DOHH2 (cell line): ENCODE measurements at regions not wholly inside any gene's neighbourhood (a gene's known extent, or its start where the extent isn't known, plus 50 kb on each side); places are given as distances from the start of the nearest gene placed in this dataset.

Experiments
- H3F3A ChIP-seq: fragments of 200-600 bp; sonication (generic), shearing (Covaris generic); 2 replicates; pipeline ENCODE4 v1.6.0; 2016; ENCODE audit warnings: antibody characterized with exemption, mild to moderate bottlenecking; ENCODE audit not compliant: control insufficient read depth, insufficient read depth
- H3K27ac ChIP-seq: fragments of 200-600 bp; sonication (generic); 2 replicates; pipeline ENCODE4 v1.5.1; 2014; ENCODE audit warnings: low read depth, mild to moderate bottlenecking, low read length, moderate library complexity
- H3K27me3 ChIP-seq: fragments of 200-600 bp; sonication (generic); 2 replicates; pipeline ENCODE4 v1.6.1; 2014; ENCODE audit warnings: mild to moderate bottlenecking, low read length, mixed read lengths; ENCODE audit not compliant: control insufficient read depth
- H3K36me3 ChIP-seq: fragments of 200-600 bp; sonication (generic); 2 replicates; pipeline ENCODE4 v1.6.1; 2014; ENCODE audit warnings: mild to moderate bottlenecking, low read length, moderate library complexity, mixed read lengths; ENCODE audit not compliant: control insufficient read depth
- H3K4me1 ChIP-seq: fragments of 200-600 bp; sonication (generic); 2 replicates; pipeline ENCODE4 v1.6.1; 2014; ENCODE audit warnings: mild to moderate bottlenecking, low read length, mixed read lengths; ENCODE audit not compliant: control insufficient read depth
- H3K4me2 ChIP-seq: fragments of 200-600 bp; sonication (generic); 2 replicates; pipeline ENCODE4 v1.6.0; 2014; ENCODE audit warnings: mild to moderate bottlenecking, low read length, moderate library complexity
- H3K4me3 ChIP-seq: fragments of 200-600 bp; sonication (generic); 2 replicates; pipeline ENCODE4 v1.5.1; 2014; ENCODE audit warnings: mild to moderate bottlenecking, low read length, mixed read lengths
- H3K79me2 ChIP-seq: fragments of 200-600 bp; sonication (generic); 2 replicates; pipeline ENCODE4 v1.6.1; 2014; ENCODE audit warnings: mild to moderate bottlenecking, low read length, mixed read lengths; ENCODE audit not compliant: control insufficient read depth
- H3K9me2 ChIP-seq: fragments of 200-600 bp; sonication (generic); replicated peaks from 2 replicates; pipeline ENCODE4 v1.6.1; 2014; ENCODE audit warnings: mild to moderate bottlenecking, low read length, mixed read lengths; ENCODE audit not compliant: control insufficient read depth
- H3K9me3 ChIP-seq: fragments of 200-600 bp; sonication (generic); 2 replicates; pipeline ENCODE4 v1.6.1; 2014; ENCODE audit warnings: antibody characterized with exemption, low read length, mixed read lengths; ENCODE audit not compliant: control insufficient read depth, insufficient read depth
- H4K20me1 ChIP-seq: fragments of 200-600 bp; sonication (generic); 2 replicates; pipeline ENCODE4 v1.6.0; 2014; ENCODE audit warnings: low read depth, mild to moderate bottlenecking, antibody characterized with exemption, low read length, moderate library complexity; ENCODE audit not compliant: control insufficient read depth, insufficient read depth
- EZH2phosphoT487 ChIP-seq: fragments of 200-600 bp; sonication (generic); IDR thresholded peaks from 2 replicates; pipeline ENCODE4 v1.6.1; 2017; ENCODE audit warnings: borderline replicate concordance, mild to moderate bottlenecking, antibody characterized with exemption, low read length, moderate library complexity, mixed read lengths
- TF ChIP-seq, protein P1 (sequence below): fragments of 200-600 bp; sonication (generic); IDR thresholded peaks from one replicate; pipeline ENCODE4 v1.5.1; 2014; ENCODE audit warnings: antibody characterized with exemption, mild to moderate bottlenecking, low read depth, low read length; ENCODE audit not compliant: poor library complexity, severe bottlenecking

DNA sequence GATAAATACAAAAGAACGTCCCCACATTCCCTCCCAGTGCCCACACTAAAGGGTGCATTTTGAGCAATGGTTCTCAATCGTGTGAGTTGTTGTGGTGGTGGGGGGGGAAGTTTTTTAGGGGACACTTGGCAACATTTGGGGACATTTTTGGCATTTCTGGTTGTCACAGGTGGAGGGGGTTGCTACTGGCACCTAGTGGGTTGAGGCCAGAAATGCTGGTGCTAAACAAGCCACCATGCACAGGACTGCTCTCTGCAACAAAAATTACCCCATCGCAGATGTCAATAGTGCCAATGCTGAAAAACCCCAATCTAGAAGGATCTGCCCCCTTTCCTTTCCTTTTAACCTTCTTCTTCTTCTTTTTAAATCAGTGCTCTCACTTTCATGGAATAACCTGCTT lies 453.3 kb downstream of the TSHZ3 start:
- no peak for TF ChIP-seq EZH2phosphoT487
- TF ChIP-seq, protein P1, sequence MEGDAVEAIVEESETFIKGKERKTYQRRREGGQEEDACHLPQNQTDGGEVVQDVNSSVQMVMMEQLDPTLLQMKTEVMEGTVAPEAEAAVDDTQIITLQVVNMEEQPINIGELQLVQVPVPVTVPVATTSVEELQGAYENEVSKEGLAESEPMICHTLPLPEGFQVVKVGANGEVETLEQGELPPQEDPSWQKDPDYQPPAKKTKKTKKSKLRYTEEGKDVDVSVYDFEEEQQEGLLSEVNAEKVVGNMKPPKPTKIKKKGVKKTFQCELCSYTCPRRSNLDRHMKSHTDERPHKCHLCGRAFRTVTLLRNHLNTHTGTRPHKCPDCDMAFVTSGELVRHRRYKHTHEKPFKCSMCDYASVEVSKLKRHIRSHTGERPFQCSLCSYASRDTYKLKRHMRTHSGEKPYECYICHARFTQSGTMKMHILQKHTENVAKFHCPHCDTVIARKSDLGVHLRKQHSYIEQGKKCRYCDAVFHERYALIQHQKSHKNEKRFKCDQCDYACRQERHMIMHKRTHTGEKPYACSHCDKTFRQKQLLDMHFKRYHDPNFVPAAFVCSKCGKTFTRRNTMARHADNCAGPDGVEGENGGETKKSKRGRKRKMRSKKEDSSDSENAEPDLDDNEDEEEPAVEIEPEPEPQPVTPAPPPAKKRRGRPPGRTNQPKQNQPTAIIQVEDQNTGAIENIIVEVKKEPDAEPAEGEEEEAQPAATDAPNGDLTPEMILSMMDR: no peak
- no peak overlapping the region for H3K4me2 ChIP-seq
- H3K27ac ChIP-seq: no peak overlapping the region
- H3K4me1 ChIP-seq: no peaks in the 10 kb centered on the region
- H3K36me3 ChIP-seq: no peaks in the 10 kb centered on the region
- H3K27me3 ChIP-seq: no peaks in the 10 kb centered on the region
- H3F3A ChIP-seq: no peaks in the 10 kb centered on the region
- no peaks in the 10 kb centered on the region for H3K79me2 ChIP-seq
- no peak overlapping the region for H3K4me3 ChIP-seq
- no peaks in the 10 kb centered on the region for H4K20me1 ChIP-seq
- no peaks in the 10 kb centered on the region for H3K9me2 ChIP-seq
- H3K9me3 ChIP-seq: no peaks in the 10 kb centered on the region

DNA sequence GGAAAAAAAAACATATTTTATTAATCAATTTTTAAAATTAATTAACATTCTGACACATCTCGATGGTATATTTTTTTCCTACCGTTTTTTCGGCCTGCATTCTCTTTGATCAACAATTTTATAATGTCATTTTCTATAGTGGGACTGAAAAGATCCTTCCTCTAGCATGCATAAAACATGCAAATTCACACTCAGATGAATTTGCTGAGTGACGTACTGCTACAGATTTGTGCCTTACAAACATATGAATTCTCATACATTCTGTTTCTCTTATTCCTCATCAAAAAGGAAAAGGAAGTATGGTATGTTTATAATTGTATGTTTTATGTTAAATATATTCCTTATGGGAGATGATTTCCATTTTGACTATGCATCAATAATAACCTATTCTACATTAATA lies 458.2 kb downstream of the TSHZ3 start:
- Histone ChIP-seq H3K4me1 (no peaks in the 10 kb centered on the region), H3K27me3 (no peaks in the 10 kb centered on the region), H3K36me3 (no peaks in the 10 kb centered on the region), H4K20me1 (no peaks in the 10 kb centered on the region), H3K27ac (no peak overlapping the region), H3K79me2 (no peaks in the 10 kb centered on the region), H3K9me2 (no peaks in the 10 kb centered on the region), H3K4me3 (no peak overlapping the region), H3F3A (no peaks in the 10 kb centered on the region), H3K9me3 (no peaks in the 10 kb centered on the region), H3K4me2 (no peak overlapping the region)
- no peak for TF ChIP-seq EZH2phosphoT487
- TF ChIP-seq, protein P1: no peak

DNA sequence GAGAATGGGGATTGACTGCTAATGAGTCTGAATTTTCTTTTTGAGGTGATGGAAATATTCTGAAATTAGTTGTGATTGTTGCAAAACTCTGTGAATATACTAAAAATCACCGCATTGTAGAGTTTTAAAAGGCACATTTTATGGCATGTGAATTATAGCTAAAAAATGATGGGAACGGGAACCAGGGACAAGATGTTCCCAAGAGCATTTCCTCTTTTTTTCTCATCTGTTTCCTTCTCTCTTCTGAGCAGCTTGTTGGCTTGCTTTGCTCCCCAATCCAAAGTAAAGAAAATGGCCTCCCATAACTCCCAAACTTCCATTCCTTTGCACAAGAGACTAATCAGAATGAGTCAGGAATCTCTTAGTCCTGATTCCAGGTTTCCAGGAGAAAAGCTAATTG lies 459.2 kb downstream of the TSHZ3 start:
- no peaks in the 10 kb centered on the region for H3K4me1 ChIP-seq
- no peaks in the 10 kb centered on the region for H3K9me3 ChIP-seq
- no peaks in the 10 kb centered on the region for H3K9me2 ChIP-seq
- no peak overlapping the region for H3K27ac ChIP-seq
- no peaks in the 10 kb centered on the region for H3K36me3 ChIP-seq
- TF ChIP-seq, protein P1: no peak
- TF ChIP-seq EZH2phosphoT487: no peak
- no peak overlapping the region for H3K4me3 ChIP-seq
- no peak overlapping the region for H3K4me2 ChIP-seq
- no peaks in the 10 kb centered on the region for H3K79me2 ChIP-seq
- no peaks in the 10 kb centered on the region for H3F3A ChIP-seq
- H4K20me1 ChIP-seq: no peaks in the 10 kb centered on the region
- no peaks in the 10 kb centered on the region for H3K27me3 ChIP-seq

DNA sequence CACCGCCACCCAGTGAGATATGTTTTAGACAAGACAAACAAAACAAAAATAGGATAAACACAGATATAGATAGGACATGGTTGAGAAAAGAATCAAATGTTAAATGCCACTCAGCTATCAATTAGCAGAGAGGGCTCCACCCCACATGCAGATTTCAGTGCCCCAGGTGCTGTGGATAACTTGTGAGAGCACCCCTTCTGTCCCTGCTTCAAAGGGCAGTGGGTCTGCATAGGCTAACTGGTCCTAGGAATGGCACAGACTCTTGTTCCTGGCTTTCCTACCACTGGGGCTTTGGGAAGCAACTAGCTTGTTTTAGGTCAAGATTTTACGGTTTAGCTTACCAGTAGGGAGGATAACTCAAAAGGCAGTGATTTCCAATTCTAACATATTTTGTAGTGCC lies 460.3 kb downstream of the TSHZ3 start:
- Histone ChIP-seq H3K4me1 (no peaks in the 10 kb centered on the region), H3F3A (no peaks in the 10 kb centered on the region), H3K79me2 (no peaks in the 10 kb centered on the region), H3K27me3 (no peaks in the 10 kb centered on the region), H4K20me1 (no peaks in the 10 kb centered on the region), H3K4me2 (no peak overlapping the region), H3K9me3 (no peaks in the 10 kb centered on the region), H3K27ac (no peak overlapping the region), H3K9me2 (no peaks in the 10 kb centered on the region), H3K36me3 (no peaks in the 10 kb centered on the region), H3K4me3 (no peak overlapping the region)
- no peak for TF ChIP-seq EZH2phosphoT487
- TF ChIP-seq, protein P1: no peak
